SH-SY5Y (cell line): ENCODE measurements at regions not wholly inside any gene's neighbourhood (a gene's known extent, or its start where the extent isn't known, plus 50 kb on each side); places are given as distances from the start of the nearest gene placed in this dataset.

ENCODE experiments used
- GATA2 ChIP-seq: IDR thresholded peaks from 2 replicates; pipeline ENCODE4 v1.6.1; 2011; ENCODE audit warnings: mild to moderate bottlenecking, low read depth, low read length
- GATA3 ChIP-seq: IDR thresholded peaks from 2 replicates; pipeline ENCODE4 v1.6.1; 2011; ENCODE audit warnings: low read depth, mild to moderate bottlenecking, low read length, moderate library complexity

DNA sequence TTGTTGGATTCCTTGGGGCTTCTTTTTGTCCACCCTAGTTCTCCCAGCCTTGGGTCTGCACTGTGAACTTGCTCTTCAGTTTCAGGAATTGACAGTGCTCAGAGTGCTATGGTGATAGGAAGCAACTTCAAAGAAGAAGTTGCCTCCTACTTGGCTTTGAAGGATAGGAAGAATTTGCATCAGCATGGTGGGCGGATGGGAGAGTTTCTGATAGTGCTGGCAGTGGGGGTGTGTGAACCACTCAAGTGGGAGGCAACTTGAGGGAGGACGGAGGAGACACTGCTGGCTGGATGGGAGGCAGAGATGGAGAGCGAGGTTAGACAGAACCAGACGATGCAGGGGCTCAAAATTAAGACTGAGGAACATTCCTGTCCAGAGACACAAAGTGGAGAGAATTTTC lies 164.4 kb upstream of the SKOR2 start:
- TF ChIP-seq GATA3, result no peak
- TF ChIP-seq GATA2, result no peak
